Stimulated activated CD4-positive, alpha-beta T cell treated with anti-CD3 and anti-CD28 coated beads, Interleukin-1b, Interleukin-23, amount 100 ng/mL, for 4 hours (primary cell): ENCODE measurements at regions not wholly inside any gene's neighbourhood (a gene's known extent, or its start where the extent isn't known, plus 50 kb on each side); places are given as distances from the start of the nearest gene placed in this dataset.
"Not testable (repeated sequence)": the region's sequence is repeated elsewhere in the genome, so short reads cannot be mapped to it uniquely, and the experiment has no call there.

Experiments
- DNase-seq, 2 donors: peaks; one replicate each; pipeline ENCODE4 v3.0.0-alpha.2; 2020; ENCODE audit warnings: low read depth in 2 of 2

GRCh38 chr3:6750782-6751181 lies 110.1 kb upstream of the GRM7 start:
- no peak for DNase-seq

DNA sequence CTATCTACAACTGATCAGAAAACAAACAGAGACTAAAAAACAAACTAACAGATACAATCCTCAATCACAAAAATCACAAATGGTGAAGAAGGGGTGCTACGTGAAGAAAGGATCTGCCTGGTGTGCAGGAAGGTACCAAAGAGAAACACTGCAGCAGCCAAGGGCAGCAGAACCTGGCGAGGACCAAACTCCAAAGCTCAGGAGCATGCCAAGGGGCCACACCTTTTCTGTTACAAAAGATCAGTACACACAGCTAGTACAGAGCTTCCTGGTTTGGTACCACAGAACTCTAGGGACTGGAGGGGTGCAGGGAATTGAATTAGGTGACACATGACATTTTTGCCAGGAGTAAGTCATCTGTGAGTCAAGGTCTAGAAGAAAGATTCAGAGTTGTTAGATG lies 107.4 kb upstream of the GRM7 start:
- no peak for DNase-seq

DNA sequence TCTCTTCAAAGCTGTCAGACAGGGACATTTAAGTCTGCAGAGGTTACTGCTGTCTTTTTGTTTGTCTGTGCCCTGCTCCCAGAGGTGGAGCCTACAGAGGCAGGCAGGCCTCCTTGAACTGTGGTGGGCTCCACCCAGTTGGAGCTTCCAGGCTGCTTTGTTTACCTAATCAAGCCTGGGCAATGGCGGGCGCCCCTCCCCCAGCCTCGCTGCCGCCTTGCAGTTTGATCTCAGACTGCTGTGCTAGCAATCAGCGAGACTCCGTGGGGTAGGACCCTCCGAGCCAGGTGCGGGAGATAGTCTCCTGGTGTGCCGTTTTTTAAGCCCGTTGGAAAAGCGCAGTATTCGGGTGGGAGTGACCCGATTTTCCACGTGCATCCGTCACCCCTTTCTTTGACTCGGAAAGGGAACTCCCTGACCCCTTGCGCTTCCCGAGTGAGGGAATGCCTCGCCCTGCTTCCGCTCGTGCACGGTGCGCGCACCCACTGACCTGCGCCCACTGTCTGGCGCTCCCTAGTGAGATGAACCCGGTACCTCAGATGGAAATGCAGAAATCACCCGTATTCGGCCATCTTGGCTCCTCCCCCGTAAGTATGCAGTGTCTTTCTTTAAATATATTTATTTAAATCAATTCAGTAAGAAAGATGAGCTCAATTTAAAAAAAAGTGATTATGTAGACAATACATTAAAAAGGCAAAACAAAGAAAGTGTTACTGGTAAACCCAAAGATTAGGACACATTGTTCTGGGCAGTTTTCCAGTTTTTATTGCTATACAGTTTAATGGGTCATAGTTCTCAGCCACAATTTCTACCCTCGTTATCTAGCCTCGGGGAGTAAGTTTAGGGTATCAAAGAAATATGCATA lies 91.2 kb upstream of the GRM7 start:
- not testable (repeated sequence) for DNase-seq

DNA sequence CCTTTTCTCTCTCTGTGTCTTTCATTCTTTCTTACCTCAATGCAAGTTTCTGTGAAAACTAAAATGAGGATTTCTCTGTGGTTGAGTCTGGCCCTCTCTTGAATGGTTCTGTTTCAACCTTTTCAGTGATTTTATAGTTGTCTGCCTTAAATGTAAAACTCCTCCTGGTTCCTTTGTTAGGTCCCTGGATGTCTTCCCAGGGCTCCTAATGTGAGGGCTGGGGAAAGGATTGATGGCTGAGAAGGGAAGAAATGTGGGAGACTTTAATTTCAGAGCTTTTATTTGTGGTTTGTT lies 90.6 kb upstream of the GRM7 start:
- no peak for DNase-seq

GRCh38 chr3:6771171-6771570 lies 89.7 kb upstream of the GRM7 start:
- no peak for DNase-seq

DNA sequence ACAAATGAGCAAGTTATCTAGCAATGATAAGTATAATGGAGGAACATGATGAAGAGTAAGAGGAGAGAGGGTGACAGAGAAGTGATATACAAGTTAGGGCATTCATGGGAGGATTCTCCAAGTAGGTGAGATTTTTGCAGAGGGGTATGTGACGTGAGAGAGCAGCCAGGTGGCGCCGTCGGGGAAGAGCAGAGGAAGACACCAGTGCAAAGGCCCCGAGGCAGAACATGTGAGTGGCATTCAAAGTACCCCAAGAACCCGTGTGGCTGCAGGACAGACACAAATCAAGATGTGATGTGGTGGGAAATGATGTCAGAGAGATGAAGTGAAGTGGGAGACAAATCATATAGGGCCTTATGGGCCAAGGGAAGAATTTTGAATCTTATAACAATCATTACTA lies 81.8 kb upstream of the GRM7 start:
- DNase-seq = no peak

GRCh38 chr3:6781092-6781491 lies 79.8 kb upstream of the GRM7 start:
- DNase-seq = no peak

GRCh38 chr3:6785726-6786125 lies 75.2 kb upstream of the GRM7 start:
- DNase-seq = no peak

GRCh38 chr3:6791161-6791560 lies 69.8 kb upstream of the GRM7 start:
- DNase-seq = no peak

- DNase-seq = peak in 1 of 2 donors; percentile 1
Measured at GRCh38 chr3:6799264-6799915, 61.5 kb upstream of the GRM7 start.

DNA sequence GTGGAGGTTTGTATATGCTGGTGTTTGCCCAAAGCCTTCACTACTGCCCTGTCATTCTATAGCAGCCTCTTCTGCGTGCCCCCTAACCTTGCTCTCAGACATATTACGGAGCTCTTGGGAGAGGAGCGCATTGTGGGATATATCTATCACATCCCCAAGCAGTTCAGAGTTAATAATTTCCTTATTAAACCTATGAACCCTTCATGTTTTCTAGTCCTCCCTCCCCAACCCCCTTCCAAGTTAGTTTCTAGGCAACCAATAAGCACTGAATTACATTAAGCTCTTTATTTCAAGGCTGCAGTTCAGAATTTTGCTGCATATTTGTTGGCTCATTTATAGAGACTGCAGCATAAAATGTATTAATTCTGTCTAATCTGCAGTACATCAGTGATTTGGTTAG lies 57.3 kb upstream of the GRM7 start:
- DNase-seq = no peak

- no peak for DNase-seq
Measured at GRCh38 chr3:6805236-6805635, 55.7 kb upstream of the GRM7 start.

- DNase-seq = no peak
Measured at GRCh38 chr3:6806991-6807390, 53.9 kb upstream of the GRM7 start.

GRCh38 chr3:6807967-6808588 lies 52.8 kb upstream of the GRM7 start:
- DNase-seq = no peak

DNA sequence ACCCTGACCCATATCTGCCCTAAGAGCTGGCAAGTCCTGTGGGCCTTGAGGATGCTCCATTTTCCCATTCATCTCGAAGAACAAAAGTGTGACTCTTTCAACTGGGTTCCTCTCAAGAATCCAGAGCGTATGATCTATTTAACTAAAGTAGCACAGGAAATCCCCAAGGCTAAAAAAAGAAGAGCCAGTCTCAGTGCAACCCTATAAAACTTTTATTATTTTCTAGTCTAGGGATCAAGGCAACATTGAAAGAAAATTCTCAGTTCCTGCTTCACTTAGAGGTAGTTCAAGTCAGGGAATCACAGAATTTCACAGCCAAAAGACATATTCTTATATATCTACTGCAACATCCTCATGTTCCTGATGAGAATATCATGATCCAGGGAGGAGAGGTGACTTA lies 51.6 kb upstream of the GRM7 start:
- DNase-seq = no peak
